ENCODE measurements at regions not wholly inside any gene's neighbourhood (a gene's known extent, or its start where the extent isn't known, plus 50 kb on each side); places are given as distances from the start of the nearest gene placed in this dataset.

DNA sequence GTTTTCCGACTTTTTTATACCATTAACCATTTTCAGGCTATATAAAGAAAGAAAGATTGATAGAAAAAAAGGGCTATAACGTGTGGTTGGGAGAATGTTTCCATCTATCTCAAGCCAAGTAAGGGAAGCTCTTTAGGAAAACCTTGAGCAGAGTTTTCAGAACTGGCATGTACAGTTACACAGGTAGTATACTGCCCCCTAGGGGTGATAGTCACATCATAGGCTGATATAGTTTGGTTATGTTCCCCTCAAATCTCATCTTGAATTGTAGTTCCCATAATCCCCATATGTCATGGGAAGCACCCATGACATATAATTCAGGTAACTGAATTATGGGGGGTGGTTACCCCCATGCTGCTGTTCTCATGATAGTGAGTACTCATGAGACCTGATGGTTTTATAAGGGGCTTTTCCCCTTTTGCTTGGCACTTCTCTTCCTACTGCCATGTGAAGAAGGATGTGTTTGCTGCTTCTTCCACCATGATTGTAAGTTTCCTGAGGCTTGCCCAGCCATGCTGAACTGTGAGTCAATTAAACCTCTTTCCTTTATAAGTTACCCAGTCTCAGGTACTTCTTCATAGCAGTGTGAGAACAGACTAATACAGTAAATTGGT lies 186.8 kb downstream of the TMA16 start:
- TF ChIP-seq, protein P1, sequence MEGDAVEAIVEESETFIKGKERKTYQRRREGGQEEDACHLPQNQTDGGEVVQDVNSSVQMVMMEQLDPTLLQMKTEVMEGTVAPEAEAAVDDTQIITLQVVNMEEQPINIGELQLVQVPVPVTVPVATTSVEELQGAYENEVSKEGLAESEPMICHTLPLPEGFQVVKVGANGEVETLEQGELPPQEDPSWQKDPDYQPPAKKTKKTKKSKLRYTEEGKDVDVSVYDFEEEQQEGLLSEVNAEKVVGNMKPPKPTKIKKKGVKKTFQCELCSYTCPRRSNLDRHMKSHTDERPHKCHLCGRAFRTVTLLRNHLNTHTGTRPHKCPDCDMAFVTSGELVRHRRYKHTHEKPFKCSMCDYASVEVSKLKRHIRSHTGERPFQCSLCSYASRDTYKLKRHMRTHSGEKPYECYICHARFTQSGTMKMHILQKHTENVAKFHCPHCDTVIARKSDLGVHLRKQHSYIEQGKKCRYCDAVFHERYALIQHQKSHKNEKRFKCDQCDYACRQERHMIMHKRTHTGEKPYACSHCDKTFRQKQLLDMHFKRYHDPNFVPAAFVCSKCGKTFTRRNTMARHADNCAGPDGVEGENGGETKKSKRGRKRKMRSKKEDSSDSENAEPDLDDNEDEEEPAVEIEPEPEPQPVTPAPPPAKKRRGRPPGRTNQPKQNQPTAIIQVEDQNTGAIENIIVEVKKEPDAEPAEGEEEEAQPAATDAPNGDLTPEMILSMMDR (IDR thresholded peaks at IDR 0.05): no peak
- no peak for TF ChIP-seq POLR2AphosphoS5 (IDR thresholded peaks at IDR 0.05)
- TF ChIP-seq POLR2A (IDR thresholded peaks at IDR 0.05): no peak

Measured in breast epithelium (tissue), 3 donors.